ENCODE measurements at regions not wholly inside any gene's neighbourhood (a gene's known extent, or its start where the extent isn't known, plus 50 kb on each side); places are given as distances from the start of the nearest gene placed in this dataset.

DNA sequence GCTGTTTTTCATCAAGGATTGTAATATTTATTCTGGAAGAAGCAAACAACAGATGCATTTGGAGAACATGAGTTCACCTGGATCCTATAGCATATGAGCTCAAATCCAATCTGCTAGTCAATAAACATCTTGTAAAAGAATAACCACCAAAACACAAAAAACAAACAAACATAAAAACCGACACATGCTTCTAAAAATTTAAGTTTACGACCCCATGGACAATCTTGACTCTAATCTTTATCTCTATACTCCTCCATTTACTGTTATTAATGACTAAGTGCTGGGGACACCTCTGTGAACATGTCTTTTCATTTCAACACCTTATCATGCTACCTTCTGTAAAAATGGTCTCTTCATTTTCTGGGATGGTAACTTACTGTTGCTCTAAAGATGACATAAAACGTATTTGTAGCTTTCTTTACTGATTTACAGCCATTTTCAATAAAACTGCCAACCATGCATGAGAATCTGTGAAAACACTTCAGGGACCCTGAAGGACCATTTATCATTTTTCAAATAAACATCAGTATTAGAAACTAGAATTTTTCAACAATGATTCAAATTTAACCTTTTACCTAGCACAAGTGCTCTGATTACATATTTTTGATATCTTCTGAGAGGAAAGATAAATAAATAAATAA lies 123.8 kb upstream of the SOX5 start:
- Histone ChIP-seq H3K14ac (ENCODE audit: low read length) (no peak overlapping the region), H3K18ac (ENCODE audit: low read length) (no peak overlapping the region), H4K91ac (ENCODE audit: low read depth, low read length) (no peak overlapping the region), H3K4me3 (ENCODE audit: low read depth, low read length) (no peak overlapping the region), H4K12ac (ENCODE audit: low read depth, low read length) (no peak overlapping the region), H3K27me3 (ENCODE audit: insufficient read depth, low read length) (no peaks in the 10 kb centered on the region), H3K4me2 (ENCODE audit: low read length) (no peak overlapping the region), H2AFZ (ENCODE audit: insufficient read depth, low read length, poor library complexity) (no peak overlapping the region), H2AK5ac (ENCODE audit: low read length) (no peak overlapping the region), H2BK120ac (ENCODE audit: insufficient read depth, low read length, poor library complexity) (no peak overlapping the region), H4K8ac (ENCODE audit: low read depth, low read length) (no peak overlapping the region), H3K9ac (ENCODE audit: low read length) (no peak overlapping the region), H2BK5ac (ENCODE audit: low read depth, low read length, poor library complexity) (no peak overlapping the region), H3K9me3 (ENCODE audit: insufficient read depth, low read depth, low read length) (no peaks in the 10 kb centered on the region), H3K79me1 (ENCODE audit: low read length) (peaks cover 1% of the 10 kb centered on the region), H3K23ac (ENCODE audit: low read length) (no peak overlapping the region), H3K36me3 (ENCODE audit: control insufficient read depth in 1 of 2, insufficient read depth in 2 of 2, low read length in 2 of 2) (no peaks in the 10 kb centered on the region), H3K4ac (ENCODE audit: low read depth, low read length) (no peak overlapping the region), H3K27ac (ENCODE audit: low read depth, low read length) (no peak overlapping the region), H3K4me1 (ENCODE audit: control insufficient read depth in 1 of 2, insufficient read depth in 2 of 2, low read length in 2 of 2) (no peaks in the 10 kb centered on the region), H2BK12ac (ENCODE audit: low read length) (no peak overlapping the region), H3K79me2 (ENCODE audit: control insufficient read depth, insufficient read depth, low read length, poor library complexity) (no peaks in the 10 kb centered on the region)
- no peak for DNase-seq
- WGBS (ENCODE audit: extremely low coverage, insufficient coverage, insufficient read length), result no CpG with 5 or more reads among the region's 3 CpGs

DNA sequence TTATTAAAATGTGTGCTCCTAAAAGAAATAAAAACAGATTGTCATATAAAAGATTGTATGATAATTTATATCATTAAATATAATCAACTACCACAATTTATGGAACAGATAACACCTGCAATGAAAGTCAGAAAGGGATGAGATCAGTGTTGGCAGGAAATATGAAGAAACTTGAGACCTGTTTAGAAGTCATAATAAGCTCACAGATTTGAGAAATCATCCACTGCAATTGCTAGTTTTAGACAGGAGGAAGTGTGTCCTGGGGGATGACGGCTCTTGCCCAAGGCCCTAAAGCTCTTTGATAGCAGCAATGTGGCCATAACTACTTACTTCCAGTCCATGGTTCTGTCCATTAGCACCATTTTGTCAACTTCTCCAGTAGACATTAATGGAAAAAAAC lies 122.8 kb upstream of the SOX5 start:
- Histone ChIP-seq H2BK5ac (ENCODE audit: low read depth, low read length, poor library complexity) (no peak overlapping the region), H3K4me3 (ENCODE audit: low read depth, low read length) (no peak overlapping the region), H3K14ac (ENCODE audit: low read length) (no peak overlapping the region), H2AK5ac (ENCODE audit: low read length) (no peak overlapping the region), H3K27ac (ENCODE audit: low read depth, low read length) (no peak overlapping the region), H3K9me3 (ENCODE audit: insufficient read depth, low read depth, low read length) (no peaks in the 10 kb centered on the region), H2BK12ac (ENCODE audit: low read length) (no peak overlapping the region), H3K4ac (ENCODE audit: low read depth, low read length) (no peak overlapping the region), H2BK120ac (ENCODE audit: insufficient read depth, low read length, poor library complexity) (no peak overlapping the region), H4K12ac (ENCODE audit: low read depth, low read length) (no peak overlapping the region), H4K8ac (ENCODE audit: low read depth, low read length) (no peak overlapping the region), H3K18ac (ENCODE audit: low read length) (no peak overlapping the region), H3K4me2 (ENCODE audit: low read length) (no peak overlapping the region), H3K79me2 (ENCODE audit: control insufficient read depth, insufficient read depth, low read length, poor library complexity) (no peaks in the 10 kb centered on the region), H3K27me3 (ENCODE audit: insufficient read depth, low read length) (no peaks in the 10 kb centered on the region), H3K9ac (ENCODE audit: low read length) (no peak overlapping the region), H4K91ac (ENCODE audit: low read depth, low read length) (no peak overlapping the region), H3K23ac (ENCODE audit: low read length) (no peak overlapping the region), H2AFZ (ENCODE audit: insufficient read depth, low read length, poor library complexity) (no peak overlapping the region), H3K36me3 (ENCODE audit: control insufficient read depth in 1 of 2, insufficient read depth in 2 of 2, low read length in 2 of 2) (no peaks in the 10 kb centered on the region), H3K79me1 (ENCODE audit: low read length) (peaks cover 1% of the 10 kb centered on the region), H3K4me1 (ENCODE audit: control insufficient read depth in 1 of 2, insufficient read depth in 2 of 2, low read length in 2 of 2) (no peaks in the 10 kb centered on the region)
- no CpG with 5 or more reads among the region's 1 CpG for WGBS (ENCODE audit: extremely low coverage, insufficient coverage, insufficient read length)
- no peak for DNase-seq

DNA sequence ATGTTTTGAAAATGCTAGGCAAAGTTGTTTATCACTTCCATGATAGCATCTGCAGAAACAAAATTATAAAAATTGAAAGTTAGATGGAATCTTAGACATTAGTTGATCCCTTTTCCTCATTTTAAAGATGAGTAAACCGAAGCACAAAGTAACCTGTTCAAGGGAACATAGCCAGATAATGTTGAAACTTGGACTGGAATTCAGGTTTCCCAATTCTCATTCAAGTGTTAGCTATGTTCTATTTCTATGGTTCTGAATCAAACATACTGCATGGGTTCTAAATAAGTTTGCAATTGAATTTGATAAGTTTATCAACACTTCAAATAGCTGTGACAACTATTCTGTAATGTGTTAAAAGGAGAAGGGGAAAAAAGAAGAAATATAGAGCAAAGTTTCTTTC lies 122.4 kb upstream of the SOX5 start:
- no peak overlapping the region for H2AK5ac ChIP-seq (ENCODE audit: low read length)
- H3K23ac ChIP-seq (ENCODE audit: low read length), result no peak overlapping the region
- no peak for DNase-seq
- no peak overlapping the region for H3K4me3 ChIP-seq (ENCODE audit: low read depth, low read length)
- H3K27me3 ChIP-seq (ENCODE audit: insufficient read depth, low read length), result no peaks in the 10 kb centered on the region
- no peak overlapping the region for H4K12ac ChIP-seq (ENCODE audit: low read depth, low read length)
- no peaks in the 10 kb centered on the region for H3K4me1 ChIP-seq (ENCODE audit: control insufficient read depth in 1 of 2, insufficient read depth in 2 of 2, low read length in 2 of 2)
- H3K18ac ChIP-seq (ENCODE audit: low read length), result no peak overlapping the region
- H2BK12ac ChIP-seq (ENCODE audit: low read length), result no peak overlapping the region
- no peaks in the 10 kb centered on the region for H3K36me3 ChIP-seq (ENCODE audit: control insufficient read depth in 1 of 2, insufficient read depth in 2 of 2, low read length in 2 of 2)
- H3K79me1 ChIP-seq (ENCODE audit: low read length), result no peaks in the 10 kb centered on the region
- H2BK5ac ChIP-seq (ENCODE audit: low read depth, low read length, poor library complexity), result no peak overlapping the region
- H3K14ac ChIP-seq (ENCODE audit: low read length), result no peak overlapping the region
- H3K4ac ChIP-seq (ENCODE audit: low read depth, low read length), result no peak overlapping the region
- no peak overlapping the region for H4K8ac ChIP-seq (ENCODE audit: low read depth, low read length)
- no peak overlapping the region for H2AFZ ChIP-seq (ENCODE audit: insufficient read depth, low read length, poor library complexity)
- H4K91ac ChIP-seq (ENCODE audit: low read depth, low read length), result no peak overlapping the region
- H3K4me2 ChIP-seq (ENCODE audit: low read length), result no peak overlapping the region
- H3K27ac ChIP-seq (ENCODE audit: low read depth, low read length), result no peak overlapping the region
- no peaks in the 10 kb centered on the region for H3K79me2 ChIP-seq (ENCODE audit: control insufficient read depth, insufficient read depth, low read length, poor library complexity)
- no peaks in the 10 kb centered on the region for H3K9me3 ChIP-seq (ENCODE audit: insufficient read depth, low read depth, low read length)
- no CpG with 5 or more reads among the region's 1 CpG for WGBS (ENCODE audit: extremely low coverage, insufficient coverage, insufficient read length)
- H2BK120ac ChIP-seq (ENCODE audit: insufficient read depth, low read length, poor library complexity), result no peak overlapping the region
- H3K9ac ChIP-seq (ENCODE audit: low read length), result no peak overlapping the region

GRCh38 chr12:24069532-24070395 lies 120.3 kb upstream of the SOX5 start:
- H2AK5ac ChIP-seq (ENCODE audit: low read length), result no peak overlapping the region
- H3K4me1 ChIP-seq (ENCODE audit: control insufficient read depth in 1 of 2, insufficient read depth in 2 of 2, low read length in 2 of 2), result no peaks in the 10 kb centered on the region
- no peak overlapping the region for H3K27ac ChIP-seq (ENCODE audit: low read depth, low read length)
- H2BK5ac ChIP-seq (ENCODE audit: low read depth, low read length, poor library complexity), result no peak overlapping the region
- H3K79me1 ChIP-seq (ENCODE audit: low read length), result no peaks in the 10 kb centered on the region
- no peak overlapping the region for H4K91ac ChIP-seq (ENCODE audit: low read depth, low read length)
- no peak overlapping the region for H3K4me2 ChIP-seq (ENCODE audit: low read length)
- H4K12ac ChIP-seq (ENCODE audit: low read depth, low read length), result no peak overlapping the region
- no peak overlapping the region for H2AFZ ChIP-seq (ENCODE audit: insufficient read depth, low read length, poor library complexity)
- no peak for DNase-seq
- H3K79me2 ChIP-seq (ENCODE audit: control insufficient read depth, insufficient read depth, low read length, poor library complexity), result no peaks in the 10 kb centered on the region
- no peak overlapping the region for H2BK12ac ChIP-seq (ENCODE audit: low read length)
- H3K14ac ChIP-seq (ENCODE audit: low read length), result no peak overlapping the region
- peak overlapping the region; percentile 7 for H4K8ac ChIP-seq (ENCODE audit: low read depth, low read length)
- WGBS (ENCODE audit: extremely low coverage, insufficient coverage, insufficient read length), result no CpG with 5 or more reads among the region's 7 CpGs
- no peak overlapping the region for H3K18ac ChIP-seq (ENCODE audit: low read length)
- no peak overlapping the region for H3K23ac ChIP-seq (ENCODE audit: low read length)
- no peak overlapping the region for H3K9ac ChIP-seq (ENCODE audit: low read length)
- H3K4me3 ChIP-seq (ENCODE audit: low read depth, low read length), result no peak overlapping the region
- H2BK120ac ChIP-seq (ENCODE audit: insufficient read depth, low read length, poor library complexity), result no peak overlapping the region
- H3K9me3 ChIP-seq (ENCODE audit: insufficient read depth, low read depth, low read length), result no peaks in the 10 kb centered on the region
- no peaks in the 10 kb centered on the region for H3K36me3 ChIP-seq (ENCODE audit: control insufficient read depth in 1 of 2, insufficient read depth in 2 of 2, low read length in 2 of 2)
- no peak overlapping the region for H3K4ac ChIP-seq (ENCODE audit: low read depth, low read length)
- no peaks in the 10 kb centered on the region for H3K27me3 ChIP-seq (ENCODE audit: insufficient read depth, low read length)

All from trophoblast cell (in vitro differentiated cells and primary cell).